ENCODE measurements at regions not wholly inside any gene's neighbourhood (a gene's known extent, or its start where the extent isn't known, plus 50 kb on each side); places are given as distances from the start of the nearest gene placed in this dataset.
"Not testable (repeated sequence)": the region's sequence is repeated elsewhere in the genome, so short reads cannot be mapped to it uniquely, and the experiment has no call there.

GRCh38 chr16:35154627-35155026, 1695.2 kb downstream of the TP53TG3F start:
- Histone ChIP-seq H3K27me3 (ENCODE audit: low read length) (no peaks in the 10 kb centered on the region), H2AFZ (ENCODE audit: low read length) (no peak overlapping the region), H3K9ac (ENCODE audit: low read length) (no peak overlapping the region), H4K20me1 (ENCODE audit: low read length) (no peaks in the 10 kb centered on the region), H3K9me3 (ENCODE audit: low read length) (no peaks in the 10 kb centered on the region), H3K4me3 (ENCODE audit: low read length) (no peak overlapping the region), H3K27ac (ENCODE audit: low read length) (no peak overlapping the region), H3K4me1 (ENCODE audit: insufficient read depth, low read length) (no peaks in the 10 kb centered on the region), H3K9me2 (replicated peaks; ENCODE audit: low read length) (no peaks in the 10 kb centered on the region), H3F3A (ENCODE audit: low read length, unreplicated experiment) (no peaks in the 10 kb centered on the region), H3K36me3 (ENCODE audit: low read depth, low read length) (no peaks in the 10 kb centered on the region), H3K79me2 (ENCODE audit: low read length) (no peaks in the 10 kb centered on the region), H3K4me2 (ENCODE audit: low read length) (no peak overlapping the region)
- BruUV-seq (replicated peaks), result no TSS peak
- intact Hi-C loops (cut with micrococcal nuclease), result no loop called here
- TF ChIP-seq EZH2 (IDR thresholded peaks at IDR 0.05; ENCODE audit: low read length, unreplicated experiment) (no peak), EZH2phosphoT487 (IDR thresholded peaks at IDR 0.05; ENCODE audit: borderline replicate concordance, low read length) (no peak)
- TF ChIP-seq, protein P1, sequence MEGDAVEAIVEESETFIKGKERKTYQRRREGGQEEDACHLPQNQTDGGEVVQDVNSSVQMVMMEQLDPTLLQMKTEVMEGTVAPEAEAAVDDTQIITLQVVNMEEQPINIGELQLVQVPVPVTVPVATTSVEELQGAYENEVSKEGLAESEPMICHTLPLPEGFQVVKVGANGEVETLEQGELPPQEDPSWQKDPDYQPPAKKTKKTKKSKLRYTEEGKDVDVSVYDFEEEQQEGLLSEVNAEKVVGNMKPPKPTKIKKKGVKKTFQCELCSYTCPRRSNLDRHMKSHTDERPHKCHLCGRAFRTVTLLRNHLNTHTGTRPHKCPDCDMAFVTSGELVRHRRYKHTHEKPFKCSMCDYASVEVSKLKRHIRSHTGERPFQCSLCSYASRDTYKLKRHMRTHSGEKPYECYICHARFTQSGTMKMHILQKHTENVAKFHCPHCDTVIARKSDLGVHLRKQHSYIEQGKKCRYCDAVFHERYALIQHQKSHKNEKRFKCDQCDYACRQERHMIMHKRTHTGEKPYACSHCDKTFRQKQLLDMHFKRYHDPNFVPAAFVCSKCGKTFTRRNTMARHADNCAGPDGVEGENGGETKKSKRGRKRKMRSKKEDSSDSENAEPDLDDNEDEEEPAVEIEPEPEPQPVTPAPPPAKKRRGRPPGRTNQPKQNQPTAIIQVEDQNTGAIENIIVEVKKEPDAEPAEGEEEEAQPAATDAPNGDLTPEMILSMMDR (conservative IDR thresholded peaks at IDR 0.05; ENCODE audit: low read depth, low read length), result no peak
- POLR2A ChIA-PET (ENCODE audit: unreplicated experiment), result no interaction called here
- DNase-seq (no peak), ATAC-seq (no peak)
- CTCF ChIA-PET, result no interaction called here

DNA sequence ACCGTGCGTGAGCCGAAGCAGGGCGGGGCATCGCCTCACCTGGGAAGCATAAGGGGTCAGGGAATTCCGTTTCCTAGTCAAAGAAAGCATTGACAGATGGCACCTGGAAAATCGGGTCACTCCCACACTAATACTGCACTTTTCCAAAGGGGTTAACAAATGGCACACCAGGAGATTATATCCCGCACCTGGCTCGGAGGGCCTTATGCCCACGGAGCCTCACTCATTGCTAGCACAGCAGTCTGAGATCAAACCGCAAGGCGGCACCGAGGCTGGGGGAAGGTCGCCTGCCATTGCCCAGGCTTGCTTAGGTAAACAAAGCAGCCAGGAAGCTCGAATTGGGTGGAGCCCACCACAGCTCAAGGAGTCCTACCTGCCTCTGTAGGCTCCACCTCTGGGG, 1698.1 kb downstream of the TP53TG3F start:
- POLR2A ChIA-PET (ENCODE audit: unreplicated experiment); H3K9ac ChIP-seq (ENCODE audit: low read length); H2AFZ ChIP-seq (ENCODE audit: low read length); H3K79me2 ChIP-seq (ENCODE audit: low read length); CTCF ChIA-PET; H3K27ac ChIP-seq (ENCODE audit: low read length); H3K4me1 ChIP-seq (ENCODE audit: insufficient read depth, low read length); H3K36me3 ChIP-seq (ENCODE audit: low read depth, low read length); BruUV-seq (replicated peaks); H3K9me3 ChIP-seq (ENCODE audit: low read length); intact Hi-C loops (cut with micrococcal nuclease); H3K4me3 ChIP-seq (ENCODE audit: low read length); H4K20me1 ChIP-seq (ENCODE audit: low read length); H3F3A ChIP-seq (ENCODE audit: low read length, unreplicated experiment); H3K27me3 ChIP-seq (ENCODE audit: low read length); H3K9me2 ChIP-seq (replicated peaks; ENCODE audit: low read length); H3K4me2 ChIP-seq (ENCODE audit: low read length); DNase-seq; ATAC-seq: not testable (repeated sequence)

GRCh38 chr16:35169324-35169723, 1709.9 kb downstream of the TP53TG3F start:
- H3K27me3 ChIP-seq (ENCODE audit: low read length); H3K4me2 ChIP-seq (ENCODE audit: low read length); BruUV-seq (replicated peaks); H3K4me1 ChIP-seq (ENCODE audit: insufficient read depth, low read length); CTCF ChIA-PET; H3K9ac ChIP-seq (ENCODE audit: low read length); POLR2A ChIA-PET (ENCODE audit: unreplicated experiment); H3K27ac ChIP-seq (ENCODE audit: low read length); H3K9me3 ChIP-seq (ENCODE audit: low read length); DNase-seq; H4K20me1 ChIP-seq (ENCODE audit: low read length); H2AFZ ChIP-seq (ENCODE audit: low read length); H3K79me2 ChIP-seq (ENCODE audit: low read length); intact Hi-C loops (cut with micrococcal nuclease); H3K9me2 ChIP-seq (replicated peaks; ENCODE audit: low read length); H3K4me3 ChIP-seq (ENCODE audit: low read length); H3F3A ChIP-seq (ENCODE audit: low read length, unreplicated experiment); H3K36me3 ChIP-seq (ENCODE audit: low read depth, low read length); ATAC-seq: not testable (repeated sequence)

- H3K27me3 ChIP-seq (ENCODE audit: low read length); DNase-seq; ATAC-seq; POLR2A ChIA-PET (ENCODE audit: unreplicated experiment); H3K36me3 ChIP-seq (ENCODE audit: low read depth, low read length); H4K20me1 ChIP-seq (ENCODE audit: low read length); CTCF ChIA-PET; BruUV-seq (replicated peaks); H3K4me1 ChIP-seq (ENCODE audit: insufficient read depth, low read length); H3K27ac ChIP-seq (ENCODE audit: low read length); H3K9me2 ChIP-seq (replicated peaks; ENCODE audit: low read length); H3K4me3 ChIP-seq (ENCODE audit: low read length); H3K9me3 ChIP-seq (ENCODE audit: low read length); H3F3A ChIP-seq (ENCODE audit: low read length, unreplicated experiment); H3K9ac ChIP-seq (ENCODE audit: low read length); intact Hi-C loops (cut with micrococcal nuclease); H2AFZ ChIP-seq (ENCODE audit: low read length); H3K4me2 ChIP-seq (ENCODE audit: low read length); H3K79me2 ChIP-seq (ENCODE audit: low read length): not testable (repeated sequence)
Measured at GRCh38 chr16:35170061-35170460, 1710.6 kb downstream of the TP53TG3F start.

Data from PC-3 (cell line).